Muscle layer of colon (tissue), 2 donors: ENCODE measurements at regions not wholly inside any gene's neighbourhood (a gene's known extent, or its start where the extent isn't known, plus 50 kb on each side); places are given as distances from the start of the nearest gene placed in this dataset.

ENCODE experiments used
- H3K27ac ChIP-seq: one replicate; pipeline ENCODE4 v1.7.0; 2013; ENCODE audit warnings: low read depth, mild to moderate bottlenecking, low read length, moderate library complexity
- H3K27me3 ChIP-seq, 2 donors: one replicate each; pipeline ENCODE4 v1.7.0; 2013; ENCODE audit warnings: low read length in 2 of 2, mild to moderate bottlenecking in 2 of 2; ENCODE audit not compliant: insufficient read depth in 2 of 2, control insufficient read depth in 1 of 2
- H3K36me3 ChIP-seq: one replicate; pipeline ENCODE4 v1.7.0; 2013; ENCODE audit warnings: mild to moderate bottlenecking, low read length; ENCODE audit not compliant: insufficient read depth
- H3K4me1 ChIP-seq: one replicate; pipeline ENCODE4 v1.7.0; 2013; ENCODE audit warnings: mild to moderate bottlenecking, low read length; ENCODE audit not compliant: insufficient read depth
- H3K4me3 ChIP-seq, 2 donors: one replicate each; pipeline ENCODE4 v1.7.0; 2013; ENCODE audit warnings: low read length in 2 of 2, low read depth in 1 of 2, mild to moderate bottlenecking in 1 of 2, moderate library complexity in 1 of 2
- H3K9ac ChIP-seq: one replicate; pipeline ENCODE4 v1.7.0; 2013; ENCODE audit warnings: low read length
- H3K9me3 ChIP-seq: one replicate; pipeline ENCODE4 v1.7.0; 2013; ENCODE audit warnings: mild to moderate bottlenecking, low read length
- donor health status: abdominal sarcoma.
- donor health status: Adenocarcinoma of cecum.

DNA sequence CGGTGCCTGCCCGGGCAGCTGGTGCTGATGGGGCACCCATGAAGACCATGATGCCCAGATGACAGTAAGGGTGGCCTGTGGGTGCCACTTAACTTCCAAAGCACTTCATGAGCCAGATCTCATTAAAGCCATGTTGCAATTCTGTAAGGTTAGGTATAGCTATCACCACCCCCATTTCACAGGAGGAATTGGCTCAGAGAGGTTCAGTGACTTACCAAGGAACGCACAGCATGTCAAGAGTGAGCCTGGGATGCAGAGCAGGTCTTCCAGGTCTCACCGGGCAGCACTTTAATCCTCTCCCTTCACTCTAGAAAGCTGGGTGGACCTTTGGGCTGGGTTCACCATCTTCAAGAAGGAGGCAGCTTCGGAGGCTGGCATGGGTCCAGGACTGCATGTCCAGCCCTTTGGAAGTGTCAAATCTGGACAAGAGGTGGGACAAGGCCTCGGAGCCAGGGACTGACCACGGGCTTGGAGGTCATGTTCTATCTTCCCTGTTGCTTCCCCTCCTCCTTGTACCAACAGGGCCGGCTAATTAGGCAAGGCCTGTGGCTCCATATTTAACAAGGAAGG lies 189.8 kb downstream of the URI1 start:
- no peak overlapping the region for H3K9ac ChIP-seq
- no peak overlapping the region for H3K27ac ChIP-seq
- H3K4me1 ChIP-seq, result no peaks in the 10 kb centered on the region
- no peaks in the 10 kb centered on the region for H3K36me3 ChIP-seq
- no peak overlapping the region for H3K4me3 ChIP-seq
- no peaks in the 10 kb centered on the region for H3K27me3 ChIP-seq
- H3K9me3 ChIP-seq, result no peaks in the 10 kb centered on the region

- H3K4me3 ChIP-seq, result no peak overlapping the region
- H3K36me3 ChIP-seq, result no peaks in the 10 kb centered on the region
- H3K27ac ChIP-seq, result no peak overlapping the region
- no peaks in the 10 kb centered on the region for H3K9me3 ChIP-seq
- no peaks in the 10 kb centered on the region for H3K4me1 ChIP-seq
- no peaks in the 10 kb centered on the region for H3K27me3 ChIP-seq
- no peak overlapping the region for H3K9ac ChIP-seq
These were observed 190.5 kb downstream of the URI1 start for GRCh38 chr19:30132343-30133075.

DNA sequence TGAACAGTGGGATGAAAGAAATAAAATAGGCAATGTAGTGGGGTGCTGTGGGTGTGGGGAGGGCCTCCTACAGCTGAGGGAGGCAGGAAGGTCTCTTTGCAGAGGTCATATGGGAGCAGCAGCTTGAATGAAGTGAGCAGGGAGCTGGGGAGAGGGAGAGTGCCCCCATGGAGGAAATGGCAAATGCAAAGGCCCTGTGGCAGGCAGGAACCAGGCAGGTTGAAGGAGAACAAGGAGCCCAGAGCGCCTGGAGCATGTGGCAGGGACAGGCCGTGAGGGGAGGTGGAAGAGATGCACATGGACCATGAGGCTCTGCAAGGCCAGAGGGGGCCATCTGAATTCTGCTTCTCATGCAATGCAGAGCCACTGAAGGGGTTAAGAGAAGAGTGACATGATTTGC lies 191.8 kb downstream of the URI1 start:
- H3K36me3 ChIP-seq, result no peaks in the 10 kb centered on the region
- H3K27ac ChIP-seq, result no peak overlapping the region
- H3K9me3 ChIP-seq, result no peaks in the 10 kb centered on the region
- no peak overlapping the region for H3K9ac ChIP-seq
- H3K4me3 ChIP-seq, result no peak overlapping the region
- H3K4me1 ChIP-seq, result no peaks in the 10 kb centered on the region
- no peaks in the 10 kb centered on the region for H3K27me3 ChIP-seq

- H3K36me3 ChIP-seq, result no peaks in the 10 kb centered on the region
- no peak overlapping the region for H3K9ac ChIP-seq
- H3K9me3 ChIP-seq, result no peaks in the 10 kb centered on the region
- H3K4me3 ChIP-seq, result no peak overlapping the region
- H3K27me3 ChIP-seq, result no peaks in the 10 kb centered on the region
- no peaks in the 10 kb centered on the region for H3K4me1 ChIP-seq
- no peak overlapping the region for H3K27ac ChIP-seq
These were observed 193.2 kb downstream of the URI1 start for GRCh38 chr19:30135093-30135757.

DNA sequence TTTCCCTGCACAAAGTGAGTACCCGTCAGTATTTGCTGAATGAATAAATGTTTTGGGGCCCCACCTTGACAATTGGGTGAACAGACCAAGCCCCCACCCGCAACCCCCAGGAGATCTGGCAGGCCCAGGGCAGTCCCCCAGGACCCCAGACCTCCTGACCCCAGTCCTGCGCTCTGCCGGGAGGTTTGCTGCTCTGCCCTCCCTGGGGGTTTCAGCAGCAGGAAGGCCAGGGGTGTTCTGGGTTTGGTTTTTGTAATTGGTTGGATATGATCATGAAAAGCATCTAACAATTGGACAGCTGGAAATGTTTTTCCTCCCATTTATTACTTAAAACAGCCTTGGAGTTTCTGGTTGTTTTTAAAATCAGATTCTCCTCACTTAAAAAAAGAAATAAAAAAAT lies 193.8 kb downstream of the URI1 start:
- H3K9ac ChIP-seq, result no peak overlapping the region
- no peaks in the 10 kb centered on the region for H3K27me3 ChIP-seq
- no peaks in the 10 kb centered on the region for H3K36me3 ChIP-seq
- no peak overlapping the region for H3K4me3 ChIP-seq
- no peaks in the 10 kb centered on the region for H3K4me1 ChIP-seq
- H3K27ac ChIP-seq, result no peak overlapping the region
- H3K9me3 ChIP-seq, result no peaks in the 10 kb centered on the region

DNA sequence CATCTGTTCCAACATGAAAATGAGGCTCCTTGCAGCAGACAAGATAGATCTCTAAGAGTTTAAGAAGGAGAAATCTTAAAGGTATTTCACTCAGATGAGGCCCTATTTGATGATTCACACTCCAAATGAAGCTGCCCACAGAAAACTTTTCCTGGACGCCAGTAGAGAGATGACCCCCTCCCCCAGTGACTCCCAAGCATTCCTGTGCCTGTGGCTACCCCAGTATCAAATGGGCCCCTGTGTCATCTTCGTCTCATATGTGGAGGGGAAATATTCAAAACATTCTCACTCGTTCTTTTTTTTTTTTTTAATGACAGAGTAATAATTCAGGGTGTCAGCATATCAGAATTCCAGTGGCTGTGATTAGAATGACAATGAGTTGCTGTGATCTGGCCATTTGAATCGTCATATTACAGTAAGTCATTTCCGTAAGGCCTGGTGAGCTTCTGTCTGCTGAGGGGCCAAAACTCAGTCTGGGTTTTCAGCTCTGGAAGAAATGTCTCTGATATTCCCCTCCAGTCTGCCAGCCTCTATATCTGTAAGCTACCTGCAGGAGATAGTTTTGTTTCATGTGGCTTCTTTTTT lies 194.7 kb downstream of the URI1 start:
- H3K9ac ChIP-seq, result no peak overlapping the region
- no peaks in the 10 kb centered on the region for H3K4me1 ChIP-seq
- no peak overlapping the region for H3K4me3 ChIP-seq
- no peaks in the 10 kb centered on the region for H3K36me3 ChIP-seq
- no peaks in the 10 kb centered on the region for H3K9me3 ChIP-seq
- H3K27me3 ChIP-seq, result no peaks in the 10 kb centered on the region
- no peak overlapping the region for H3K27ac ChIP-seq

DNA sequence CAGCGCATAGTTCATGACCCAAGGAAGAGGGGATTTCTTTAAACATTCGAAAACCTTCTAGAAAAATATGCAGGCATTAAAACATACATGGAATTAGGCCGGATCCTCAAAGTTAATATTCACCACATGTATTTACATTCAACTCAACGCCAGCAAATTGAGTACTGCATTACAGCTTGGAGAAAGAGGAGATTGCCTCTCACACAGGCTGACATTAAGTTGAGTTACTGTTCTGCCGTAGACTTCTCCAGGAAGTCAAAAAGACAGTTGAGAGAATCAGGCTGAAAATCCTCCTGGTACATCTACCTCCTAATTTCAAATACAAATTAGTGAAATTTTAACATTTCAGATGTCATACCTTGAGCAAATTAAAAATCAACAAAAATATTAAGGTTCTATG lies 195.7 kb downstream of the URI1 start:
- Histone ChIP-seq H3K36me3 (no peaks in the 10 kb centered on the region), H3K4me3 (no peak overlapping the region), H3K27me3 (no peaks in the 10 kb centered on the region), H3K9ac (no peak overlapping the region), H3K9me3 (no peaks in the 10 kb centered on the region), H3K4me1 (no peaks in the 10 kb centered on the region), H3K27ac (no peak overlapping the region)

DNA sequence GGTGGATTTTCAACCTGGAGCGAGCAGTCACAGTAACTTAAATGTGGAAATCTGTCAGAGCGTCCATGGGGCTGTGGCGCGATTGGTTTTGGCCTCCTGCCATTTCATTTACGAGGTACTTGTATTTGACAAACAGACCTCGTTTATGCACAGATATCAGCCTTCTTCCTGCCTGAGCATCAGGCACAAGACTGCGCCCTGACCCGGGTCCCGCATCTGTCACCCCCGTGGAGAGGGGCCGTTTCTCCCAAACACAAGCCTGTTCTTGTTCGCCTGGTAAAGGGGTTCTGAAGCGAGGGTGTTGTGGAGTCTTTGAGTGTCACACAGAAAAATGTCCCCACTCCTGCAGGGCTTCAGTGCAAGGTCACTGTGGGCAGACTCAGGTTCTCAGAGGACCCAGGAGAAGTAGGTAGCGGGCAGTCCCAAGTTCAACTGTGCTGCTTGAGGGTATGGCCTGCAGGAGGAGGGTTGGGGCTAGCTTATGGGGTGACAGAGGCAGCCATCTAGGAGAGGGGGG lies 202.3 kb downstream of the URI1 start:
- H3K27ac ChIP-seq, result no peak overlapping the region
- no peaks in the 10 kb centered on the region for H3K36me3 ChIP-seq
- H3K27me3 ChIP-seq, result no peaks in the 10 kb centered on the region
- H3K4me1 ChIP-seq, result no peaks in the 10 kb centered on the region
- no peaks in the 10 kb centered on the region for H3K9me3 ChIP-seq
- no peak overlapping the region for H3K9ac ChIP-seq
- H3K4me3 ChIP-seq, result no peak overlapping the region

DNA sequence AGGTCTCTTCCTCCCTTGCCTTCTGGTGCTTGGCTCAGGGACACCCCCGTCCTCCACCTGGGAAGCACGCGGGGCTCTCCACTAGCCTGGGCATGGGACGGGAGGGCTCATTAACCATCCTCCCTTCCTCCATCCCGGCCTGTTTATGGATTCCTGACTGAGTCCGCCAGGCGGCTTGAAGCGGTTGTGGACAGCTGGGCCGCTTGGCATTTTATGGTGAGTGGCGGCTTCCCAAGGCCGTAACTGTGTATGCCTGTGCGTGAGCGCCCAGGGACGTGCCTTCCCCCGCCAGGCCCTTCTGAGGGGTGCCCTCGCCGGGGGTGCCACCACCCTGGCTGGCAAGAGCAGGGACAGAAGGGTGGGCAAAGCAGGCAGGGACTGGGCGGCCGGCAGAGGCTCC lies 202.8 kb downstream of the URI1 start:
- H3K4me1 ChIP-seq, result no peaks in the 10 kb centered on the region
- H3K27me3 ChIP-seq, result no peaks in the 10 kb centered on the region
- H3K27ac ChIP-seq, result no peak overlapping the region
- H3K4me3 ChIP-seq, result no peak overlapping the region
- H3K36me3 ChIP-seq, result no peaks in the 10 kb centered on the region
- H3K9ac ChIP-seq, result no peak overlapping the region
- H3K9me3 ChIP-seq, result no peaks in the 10 kb centered on the region

DNA sequence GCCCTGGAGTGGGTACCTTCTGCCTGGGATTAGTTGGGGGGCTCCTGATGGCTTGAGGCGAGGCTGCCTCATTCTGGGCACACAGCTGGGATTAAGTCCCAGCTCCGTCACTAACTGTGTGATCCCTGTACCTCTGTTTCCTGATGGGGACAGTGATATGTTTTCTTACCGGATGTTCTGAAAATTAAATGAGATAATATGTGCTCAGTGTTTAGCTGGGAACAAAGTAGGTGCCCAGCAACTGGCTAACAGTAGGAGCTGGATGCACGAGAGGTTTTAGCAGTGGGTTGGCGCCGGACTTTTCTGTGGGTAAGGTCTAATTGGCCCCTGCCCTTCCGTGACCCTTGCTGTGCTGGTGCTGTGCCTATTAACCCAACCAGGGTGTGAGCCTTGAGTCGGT lies 203.4 kb downstream of the URI1 start:
- Histone ChIP-seq H3K4me1 (no peaks in the 10 kb centered on the region), H3K27me3 (no peaks in the 10 kb centered on the region), H3K36me3 (no peaks in the 10 kb centered on the region), H3K9ac (no peak overlapping the region), H3K27ac (no peak overlapping the region), H3K9me3 (no peaks in the 10 kb centered on the region), H3K4me3 (no peak overlapping the region)

DNA sequence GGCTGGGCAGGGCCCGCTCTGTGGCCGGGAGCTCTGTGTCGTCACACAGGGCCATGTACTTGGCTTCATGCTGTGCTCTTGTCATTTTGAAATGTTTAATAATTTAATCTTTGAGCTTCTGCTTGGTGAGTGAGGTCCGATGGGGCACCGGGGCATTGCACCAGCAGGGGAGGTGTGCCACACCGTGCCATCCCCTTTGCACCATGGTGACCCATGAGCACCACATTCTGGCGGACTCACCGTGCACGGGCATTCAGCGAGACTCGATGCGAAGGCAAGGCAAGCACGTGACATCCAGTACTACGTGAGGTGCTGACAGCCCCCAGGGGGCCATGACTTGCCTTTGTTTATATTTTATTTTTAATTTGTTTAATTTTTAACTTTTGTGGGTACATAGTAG lies 204.3 kb downstream of the URI1 start:
- no peaks in the 10 kb centered on the region for H3K36me3 ChIP-seq
- no peak overlapping the region for H3K4me3 ChIP-seq
- H3K27me3 ChIP-seq, result no peaks in the 10 kb centered on the region
- no peaks in the 10 kb centered on the region for H3K9me3 ChIP-seq
- H3K4me1 ChIP-seq, result no peaks in the 10 kb centered on the region
- no peak overlapping the region for H3K27ac ChIP-seq
- no peak overlapping the region for H3K9ac ChIP-seq
